ENCODE measurements at regions not wholly inside any gene's neighbourhood (a gene's known extent, or its start where the extent isn't known, plus 50 kb on each side); places are given as distances from the start of the nearest gene placed in this dataset.

DNA sequence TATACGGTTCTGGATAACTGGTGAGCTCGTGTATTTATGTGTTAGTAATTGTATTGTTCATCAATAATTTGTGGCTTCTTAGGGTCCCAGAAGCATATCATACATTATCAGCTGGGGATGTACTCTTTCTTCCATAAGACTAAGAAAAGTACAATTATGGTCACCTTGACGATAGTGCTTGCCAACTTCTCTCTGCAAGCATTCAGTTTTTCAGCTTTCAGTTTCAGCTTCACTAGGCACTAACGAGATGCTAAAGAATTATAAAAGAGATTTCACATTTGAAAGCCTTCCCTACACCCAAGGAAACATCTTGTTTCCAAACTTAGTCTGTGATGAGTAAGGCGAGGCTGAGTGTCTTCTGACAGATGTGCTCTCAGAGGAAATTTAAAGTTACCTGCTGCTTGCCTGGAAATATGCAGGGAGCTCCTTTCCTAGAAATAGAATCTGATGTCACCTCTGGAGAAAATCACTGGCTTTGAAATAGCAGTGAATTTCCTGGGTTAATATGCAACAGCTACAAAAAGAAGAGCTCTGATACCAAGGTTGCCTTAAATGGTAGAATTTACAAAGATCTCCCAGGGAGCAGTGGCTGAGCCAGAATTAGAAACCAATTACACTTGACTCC is 1419.9 kb upstream of the TMEM132C start:
- TF ChIP-seq, protein P1, sequence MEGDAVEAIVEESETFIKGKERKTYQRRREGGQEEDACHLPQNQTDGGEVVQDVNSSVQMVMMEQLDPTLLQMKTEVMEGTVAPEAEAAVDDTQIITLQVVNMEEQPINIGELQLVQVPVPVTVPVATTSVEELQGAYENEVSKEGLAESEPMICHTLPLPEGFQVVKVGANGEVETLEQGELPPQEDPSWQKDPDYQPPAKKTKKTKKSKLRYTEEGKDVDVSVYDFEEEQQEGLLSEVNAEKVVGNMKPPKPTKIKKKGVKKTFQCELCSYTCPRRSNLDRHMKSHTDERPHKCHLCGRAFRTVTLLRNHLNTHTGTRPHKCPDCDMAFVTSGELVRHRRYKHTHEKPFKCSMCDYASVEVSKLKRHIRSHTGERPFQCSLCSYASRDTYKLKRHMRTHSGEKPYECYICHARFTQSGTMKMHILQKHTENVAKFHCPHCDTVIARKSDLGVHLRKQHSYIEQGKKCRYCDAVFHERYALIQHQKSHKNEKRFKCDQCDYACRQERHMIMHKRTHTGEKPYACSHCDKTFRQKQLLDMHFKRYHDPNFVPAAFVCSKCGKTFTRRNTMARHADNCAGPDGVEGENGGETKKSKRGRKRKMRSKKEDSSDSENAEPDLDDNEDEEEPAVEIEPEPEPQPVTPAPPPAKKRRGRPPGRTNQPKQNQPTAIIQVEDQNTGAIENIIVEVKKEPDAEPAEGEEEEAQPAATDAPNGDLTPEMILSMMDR (IDR thresholded peaks at IDR 0.05; ENCODE audit: insufficient read depth, low read length, poor library complexity, severe bottlenecking): no peak
- no peak for TF ChIP-seq EZH2phosphoT487 (conservative IDR thresholded peaks at IDR 0.05; ENCODE audit: low read length)
